Suprapubic skin (tissue), 3 donors: ENCODE measurements at regions not wholly inside any gene's neighbourhood (a gene's known extent, or its start where the extent isn't known, plus 50 kb on each side); places are given as distances from the start of the nearest gene placed in this dataset.

Experiments
- CTCF ChIP-seq, 2 donors: fragments of 200-600 bp in 1 of 2; fragments of 450-650 bp in 1 of 2; sonication (generic) in 1 of 2; IDR thresholded peaks; one replicate each; pipeline ENCODE4 v1.5.1; 2016 to 2019; ENCODE audit warnings: antibody characterized with exemption in 2 of 2, mild to moderate bottlenecking in 1 of 2, moderate library complexity in 1 of 2
- POLR2A ChIP-seq, 2 donors: fragments of 450-650 bp; IDR thresholded peaks; one replicate each; pipeline ENCODE4 v1.6.1; 2017; ENCODE audit warnings: antibody characterized with exemption in 2 of 2, mild to moderate bottlenecking in 2 of 2, moderate library complexity in 2 of 2

- no peak for TF ChIP-seq POLR2A (IDR thresholded peaks at IDR 0.05)
- no peak for TF ChIP-seq CTCF (IDR thresholded peaks at IDR 0.05)
Observed at GRCh38 chr5:19042106-19042505, 945.9 kb downstream of the CDH18 start.
